Right lobe of liver (tissue), 6 donors: ENCODE measurements at regions not wholly inside any gene's neighbourhood (a gene's known extent, or its start where the extent isn't known, plus 50 kb on each side); places are given as distances from the start of the nearest gene placed in this dataset.

ENCODE experiments used
- ATAC-seq, 4 donors: fragments of 200-7000 bp; cut with Tn5 transposase; one replicate each; pipeline ENCODE4 v1.9.1; 2020; ENCODE audit warnings: mild to moderate bottlenecking in 4 of 4, moderate library complexity in 4 of 4
- DNase-seq, 3 donors: peaks; one replicate each; pipeline ENCODE4 v3.0.0-alpha.2; 2020
- H3K27ac ChIP-seq, 3 donors: fragments of 200-600 bp; one replicate each; pipeline ENCODE4 v1.8.0; 2022
- H3K27me3 ChIP-seq, 2 donors: fragments of 200-600 bp; one replicate each; pipeline ENCODE4 v1.8.0; 2022
- H3K36me3 ChIP-seq, 4 donors: fragments of 200-600 bp; sonication (generic) in 1 of 4; one replicate each; pipeline versions ENCODE4 v1.5.1 to v1.8.0; 2017 to 2022; ENCODE audit warnings: control low read depth in 1 of 4
- H3K4me1 ChIP-seq, 4 donors: fragments of 200-600 bp; sonication (generic) in 1 of 4; one replicate each; pipeline versions ENCODE4 v1.5.1 to v1.8.0; 2017 to 2022; ENCODE audit warnings: control low read depth in 1 of 4
- H3K4me3 ChIP-seq, 3 donors: fragments of 200-600 bp; one replicate each; pipeline ENCODE4 v1.8.0; 2022
- H3K9me3 ChIP-seq, 4 donors: fragments of 200-600 bp; sonication (generic) in 1 of 4; one replicate each; pipeline versions ENCODE4 v1.5.1 to v1.8.0; 2017 to 2022; ENCODE audit warnings: control low read depth in 1 of 4
- CTCF ChIP-seq, 4 donors: fragments of 200-600 bp in 3 of 4; fragments of 450-650 bp in 1 of 4; IDR thresholded peaks; one replicate each; pipeline versions ENCODE4 v1.5.1 to v1.8.0; 2016 to 2022; ENCODE audit warnings: antibody characterized with exemption in 4 of 4, mild to moderate bottlenecking in 2 of 4
- POLR2A ChIP-seq: fragments of 450-650 bp; IDR thresholded peaks from one replicate; pipeline ENCODE4 v1.6.1; 2017; ENCODE audit warnings: antibody characterized with exemption, mild to moderate bottlenecking
- WGBS: methylation state at CpG from one replicate; pipeline ENCODE4 v1.1.6; 2018; ENCODE audit warnings: low coverage, low lambda C conversion rate; ENCODE audit not compliant: insufficient coverage; ENCODE audit errors: missing lambda C conversion rate; 5-methylcytosine and 5-hydroxymethylcytosine counted together
- intact Hi-C, 2 donors: fragments of 100-400 bp; cut with DNase I; formaldehyde crosslinking; loops; one replicate each; pipeline versions ENCODE4 v1.11.2 to v1.14.1; 2022
- donor health status: DM: no; HTN: yes; CAD: no.
- donor health status: DM: no; HTN: no; CAD: no.
- donor health status: DM: no; HTN: no; CAD: no.
- donor health status: DM: no; HTN: yes; CAD: no.
- donor health status: DM: no; HTN: yes; CAD: no.

- 46% methylated on average over 2 of the region's 2 CpGs for WGBS
- no peak overlapping the region for H3K27ac ChIP-seq
- intact Hi-C loops = no loop called here
- ATAC-seq (no peak), DNase-seq (no peak)
- TF ChIP-seq POLR2A (no peak), CTCF (IDR thresholded peaks at IDR 0.05) (no peak)
- H3K4me1 ChIP-seq = no peaks in the 10 kb centered on the region
- no peaks in the 10 kb centered on the region for H3K9me3 ChIP-seq
- H3K27me3 ChIP-seq = no peaks in the 10 kb centered on the region
- no peaks in the 10 kb centered on the region for H3K36me3 ChIP-seq
- no peak overlapping the region for H3K4me3 ChIP-seq
These were observed 235.3 kb downstream of the SEC61B start for GRCh38 chr9:99457406-99457805.

GRCh38 chr9:99457981-99458380 lies 235.9 kb downstream of the SEC61B start:
- Histone ChIP-seq H3K9me3 (no peaks in the 10 kb centered on the region), H3K27ac (no peak overlapping the region), H3K36me3 (no peaks in the 10 kb centered on the region), H3K4me1 (no peaks in the 10 kb centered on the region), H3K27me3 (no peaks in the 10 kb centered on the region), H3K4me3 (no peak overlapping the region)
- ATAC-seq (no peak), DNase-seq (no peak)
- 77% methylated on average over 1 of the region's 1 CpG for WGBS
- intact Hi-C loops = no loop called here
- TF ChIP-seq CTCF (IDR thresholded peaks at IDR 0.05) (no peak), POLR2A (no peak)

GRCh38 chr9:99459919-99460318 lies 237.8 kb downstream of the SEC61B start:
- H3K36me3 ChIP-seq = no peaks in the 10 kb centered on the region
- no peak for ATAC-seq
- TF ChIP-seq POLR2A (no peak), CTCF (IDR thresholded peaks at IDR 0.05) (no peak)

GRCh38 chr9:99463131-99463530 lies 241.0 kb downstream of the SEC61B start:
- DNase-seq (no peak), ATAC-seq (peak in 1 of 4 donors; percentile 51)
- no peak overlapping the region for H3K4me3 ChIP-seq
- TF ChIP-seq POLR2A = no peak
- TF ChIP-seq CTCF (IDR thresholded peaks at IDR 0.05) = no peak
- intact Hi-C loops = no loop called here
- no peak overlapping the region for H3K27ac ChIP-seq
- WGBS = 52% methylated on average over 4 of the region's 4 CpGs
- H3K27me3 ChIP-seq = no peaks in the 10 kb centered on the region
- H3K36me3 ChIP-seq = no peaks in the 10 kb centered on the region
- no peaks in the 10 kb centered on the region for H3K9me3 ChIP-seq
- H3K4me1 ChIP-seq = no peaks in the 10 kb centered on the region

More at GRCh38 chr9:99459919-99460318, 237.8 kb downstream of the SEC61B start:
- no peaks in the 10 kb centered on the region for H3K27me3 ChIP-seq
- DNase-seq = no peak
- no peak overlapping the region for H3K4me3 ChIP-seq
- WGBS = 61% methylated on average over 3 of the region's 9 CpGs
- H3K27ac ChIP-seq = no peak overlapping the region
- no peaks in the 10 kb centered on the region for H3K4me1 ChIP-seq
- no peaks in the 10 kb centered on the region for H3K9me3 ChIP-seq
- intact Hi-C loops = no loop called here

- Histone ChIP-seq H3K36me3 (no peaks in the 10 kb centered on the region), H3K27ac (no peak overlapping the region), H3K27me3 (no peaks in the 10 kb centered on the region), H3K4me3 (no peak overlapping the region), H3K9me3 (no peaks in the 10 kb centered on the region), H3K4me1 (no peaks in the 10 kb centered on the region)
- ATAC-seq = no peak
- intact Hi-C loops = no loop called here
- no peak for TF ChIP-seq POLR2A
- no peak for TF ChIP-seq CTCF (IDR thresholded peaks at IDR 0.05)
- 63% methylated on average over 3 of the region's 4 CpGs for WGBS
- DNase-seq = no peak
These were observed 242.5 kb downstream of the SEC61B start for GRCh38 chr9:99464568-99464967.
